GM12874 (cell line): ENCODE measurements at regions not wholly inside any gene's neighbourhood (a gene's known extent, or its start where the extent isn't known, plus 50 kb on each side); places are given as distances from the start of the nearest gene placed in this dataset.

Experiments
- TF ChIP-seq, protein P1 (sequence below): IDR thresholded peaks from 2 replicates; pipeline ENCODE4 v1.5.1; 2011; ENCODE audit warnings: low read depth, mild to moderate bottlenecking, control low read depth, low read length, moderate library complexity; ENCODE audit not compliant: insufficient read depth

DNA sequence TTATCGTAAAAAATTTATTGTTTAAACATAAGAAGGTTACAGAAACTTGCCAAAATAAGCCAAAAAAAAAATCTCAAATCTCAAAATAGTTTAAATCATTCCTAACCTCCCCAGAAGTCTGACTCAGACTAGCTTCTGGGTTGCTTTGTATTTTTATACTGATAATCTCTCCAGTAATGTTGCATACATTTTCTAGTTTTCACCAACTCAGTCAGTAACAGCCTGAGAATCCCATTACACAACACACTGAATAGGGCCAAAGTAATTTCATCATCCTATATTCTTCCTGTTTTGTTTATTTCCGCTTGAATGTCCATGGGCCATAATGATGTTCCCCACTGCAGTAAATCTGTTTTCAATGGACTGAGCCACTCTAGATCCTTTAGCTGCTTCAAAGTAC is 478.5 kb downstream of the GPAM start:
- TF ChIP-seq, protein P1, sequence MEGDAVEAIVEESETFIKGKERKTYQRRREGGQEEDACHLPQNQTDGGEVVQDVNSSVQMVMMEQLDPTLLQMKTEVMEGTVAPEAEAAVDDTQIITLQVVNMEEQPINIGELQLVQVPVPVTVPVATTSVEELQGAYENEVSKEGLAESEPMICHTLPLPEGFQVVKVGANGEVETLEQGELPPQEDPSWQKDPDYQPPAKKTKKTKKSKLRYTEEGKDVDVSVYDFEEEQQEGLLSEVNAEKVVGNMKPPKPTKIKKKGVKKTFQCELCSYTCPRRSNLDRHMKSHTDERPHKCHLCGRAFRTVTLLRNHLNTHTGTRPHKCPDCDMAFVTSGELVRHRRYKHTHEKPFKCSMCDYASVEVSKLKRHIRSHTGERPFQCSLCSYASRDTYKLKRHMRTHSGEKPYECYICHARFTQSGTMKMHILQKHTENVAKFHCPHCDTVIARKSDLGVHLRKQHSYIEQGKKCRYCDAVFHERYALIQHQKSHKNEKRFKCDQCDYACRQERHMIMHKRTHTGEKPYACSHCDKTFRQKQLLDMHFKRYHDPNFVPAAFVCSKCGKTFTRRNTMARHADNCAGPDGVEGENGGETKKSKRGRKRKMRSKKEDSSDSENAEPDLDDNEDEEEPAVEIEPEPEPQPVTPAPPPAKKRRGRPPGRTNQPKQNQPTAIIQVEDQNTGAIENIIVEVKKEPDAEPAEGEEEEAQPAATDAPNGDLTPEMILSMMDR, result no peak

DNA sequence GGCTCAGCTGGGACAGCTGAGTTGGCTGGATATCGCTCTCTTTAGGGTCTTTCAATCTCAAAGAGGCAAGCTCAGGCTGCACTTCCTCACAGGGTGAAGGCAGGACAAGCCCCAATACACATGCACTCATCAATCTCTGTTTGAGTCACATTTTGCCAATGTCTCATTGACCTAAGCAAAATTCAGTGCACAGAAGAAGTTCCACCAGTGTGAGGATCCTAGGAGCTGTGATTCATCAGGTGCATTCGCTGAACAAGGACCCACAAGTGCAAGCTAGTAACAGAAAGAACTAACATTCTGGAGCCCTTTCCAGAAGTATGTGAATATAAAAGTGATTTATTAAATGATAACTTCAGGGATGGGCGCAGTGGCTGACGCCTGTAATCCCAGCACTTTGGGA is 477.2 kb downstream of the GPAM start:
- TF ChIP-seq, protein P1, result no peak

DNA sequence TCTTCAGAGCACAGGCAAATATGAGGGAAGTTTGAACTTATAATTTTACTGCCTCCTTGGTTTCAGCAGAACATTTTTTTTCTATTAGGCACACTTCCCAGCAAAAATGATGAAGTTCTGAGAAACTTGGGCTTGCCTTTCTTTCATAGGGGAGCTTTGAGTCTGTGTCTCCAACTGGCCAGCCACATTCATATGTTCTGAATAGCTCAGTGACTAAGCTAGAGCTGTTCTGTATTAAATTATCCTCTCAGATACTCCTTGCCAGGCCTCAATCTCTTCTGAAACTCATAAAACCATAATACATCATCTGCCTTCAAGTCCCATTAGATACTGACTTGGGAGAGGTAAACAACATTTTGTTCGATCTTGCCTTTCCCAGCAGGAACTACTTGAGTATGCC is 476.5 kb downstream of the GPAM start:
- TF ChIP-seq, protein P1, result no peak

DNA sequence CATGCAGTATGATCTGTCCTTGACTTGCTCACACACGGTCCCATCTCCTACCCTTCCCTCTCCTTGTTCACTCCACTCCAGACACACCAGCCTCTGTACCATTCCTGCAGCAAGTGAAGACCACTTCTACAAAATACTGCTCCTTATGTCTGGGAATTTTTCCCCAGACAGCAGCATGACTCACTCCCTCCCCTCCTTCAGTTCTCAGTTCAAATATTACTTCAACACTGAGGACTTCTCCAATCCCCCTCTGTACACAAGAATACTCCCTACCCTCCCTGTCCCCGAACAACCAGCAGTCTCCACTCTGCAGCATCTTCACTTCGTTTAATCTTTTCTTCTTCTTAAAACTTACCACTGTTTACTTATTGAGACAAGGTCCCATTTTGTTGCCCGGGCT is 474.0 kb downstream of the GPAM start:
- TF ChIP-seq, protein P1, result no peak

DNA sequence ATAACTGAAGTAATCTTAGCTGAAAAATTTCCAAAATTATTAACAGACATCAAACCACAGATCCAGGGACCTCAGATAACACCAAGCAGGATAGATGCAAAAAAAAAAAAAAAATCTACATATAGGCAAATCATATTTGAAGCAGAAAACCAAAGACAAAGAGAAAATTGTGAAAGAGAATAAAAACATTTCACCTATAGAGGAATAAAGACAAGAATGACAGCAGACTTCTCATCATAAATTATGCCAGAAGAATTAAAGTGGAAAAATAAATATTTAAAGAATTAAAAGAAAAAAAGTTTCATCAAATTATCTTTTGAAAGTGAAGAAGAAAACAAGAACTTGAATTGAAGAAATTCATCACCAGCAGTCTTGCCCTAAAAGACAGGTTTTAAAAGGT is 467.5 kb downstream of the GPAM start:
- TF ChIP-seq, protein P1, result no peak

GRCh38 chr10:111724121-111724520 is 459.4 kb downstream of the GPAM start:
- TF ChIP-seq, protein P1, result no peak

DNA sequence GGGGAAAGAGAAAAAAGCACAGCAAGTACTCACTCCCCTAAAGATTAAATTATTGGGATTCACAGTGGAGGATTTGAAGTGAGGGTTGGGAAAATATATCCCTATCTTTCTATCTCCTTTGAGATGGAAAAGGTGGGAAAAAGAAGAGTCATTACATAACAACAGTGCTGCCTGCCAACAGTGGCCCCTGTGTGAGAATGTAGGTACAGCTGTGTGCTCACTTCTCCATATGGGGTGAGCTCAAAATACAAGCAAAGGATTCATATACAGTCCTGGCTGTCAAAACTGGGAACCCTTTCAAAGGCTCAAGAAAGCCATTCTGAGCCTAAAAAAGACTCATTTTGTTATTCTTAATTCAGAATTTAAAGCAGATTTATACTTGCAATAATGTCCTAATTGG is 458.5 kb downstream of the GPAM start:
- TF ChIP-seq, protein P1, result no peak
